ENCODE measurements at regions not wholly inside any gene's neighbourhood (a gene's known extent, or its start where the extent isn't known, plus 50 kb on each side); places are given as distances from the start of the nearest gene placed in this dataset.

GRCh38 chr2:52115750-52116149 is 1083.8 kb upstream of the NRXN1 start:
- DNase-seq (no peak), ATAC-seq (no peak)
- ChIA-PET POLR2A (no interaction called here), CTCF (no interaction called here)
- intact Hi-C loops (cut with DNase I, micrococcal nuclease): no loop called here
- no peak overlapping the region for H3K27ac Mint-ChIP-seq
- no peaks in the 10 kb centered on the region for H3K4me1 Mint-ChIP-seq
- H3K4me3 Mint-ChIP-seq: no peak overlapping the region
- H3K36me3 Mint-ChIP-seq (ENCODE audit: low read depth): no peaks in the 10 kb centered on the region
- H3K27me3 Mint-ChIP-seq: no peaks in the 10 kb centered on the region
- H3K9me3 Mint-ChIP-seq (ENCODE audit: low read depth): peaks cover 10% of the 10 kb centered on the region

- ATAC-seq: no peak
Measured at GRCh38 chr2:52113338-52113737, 1081.4 kb upstream of the NRXN1 start.

DNA sequence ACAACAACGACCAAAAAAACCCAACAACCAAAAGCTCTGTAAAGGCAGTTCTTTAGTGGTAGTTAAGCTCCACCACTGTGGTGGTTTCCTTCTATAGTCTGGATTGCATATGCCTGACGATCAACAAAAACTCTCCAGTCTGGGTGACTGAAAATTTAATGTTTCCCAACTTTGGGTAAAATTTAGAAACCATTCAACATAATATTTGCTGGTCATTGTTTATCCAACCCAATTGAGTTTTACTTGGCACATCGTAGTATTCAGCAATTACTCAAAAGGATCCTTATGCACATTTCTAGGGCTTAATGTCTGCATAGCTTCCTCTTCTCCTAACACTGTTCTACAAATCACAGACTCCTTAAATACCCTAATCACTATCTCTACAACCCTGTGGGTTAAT is 1080.2 kb upstream of the NRXN1 start:
- Mint-ChIP-seq H3K9me3 (ENCODE audit: low read depth) (peaks cover 8% of the 10 kb centered on the region), H3K36me3 (ENCODE audit: low read depth) (no peaks in the 10 kb centered on the region), H3K27me3 (no peaks in the 10 kb centered on the region), H3K4me3 (no peak overlapping the region), H3K27ac (no peak overlapping the region), H3K4me1 (no peaks in the 10 kb centered on the region)
- CTCF ChIA-PET: interaction anchor here (1.0 kb wide), 1 partner anchor 9 kb away, joined by 3 read pairs; no protein-coding TSS in a partner anchor
- ATAC-seq (no peak), DNase-seq (no peak)
- intact Hi-C loops (cut with DNase I, micrococcal nuclease): no loop called here
- POLR2A ChIA-PET: no interaction called here

More at GRCh38 chr2:52113338-52113737, 1081.4 kb upstream of the NRXN1 start:
- CTCF ChIA-PET: no interaction called here
- H3K27ac Mint-ChIP-seq: no peak overlapping the region
- H3K27me3 Mint-ChIP-seq: no peaks in the 10 kb centered on the region
- H3K9me3 Mint-ChIP-seq (ENCODE audit: low read depth): peaks cover 7% of the 10 kb centered on the region
- no peak overlapping the region for H3K4me3 Mint-ChIP-seq
- no peaks in the 10 kb centered on the region for H3K36me3 Mint-ChIP-seq (ENCODE audit: low read depth)
- intact Hi-C loops (cut with DNase I, micrococcal nuclease): no loop called here
- POLR2A ChIA-PET: no interaction called here
- H3K4me1 Mint-ChIP-seq: no peaks in the 10 kb centered on the region
- DNase-seq: no peak

GRCh38 chr2:52107124-52107523 is 1075.2 kb upstream of the NRXN1 start:
- Mint-ChIP-seq H3K36me3 (ENCODE audit: low read depth) (no peaks in the 10 kb centered on the region), H3K4me3 (no peak overlapping the region), H3K4me1 (no peaks in the 10 kb centered on the region), H3K9me3 (ENCODE audit: low read depth) (peaks cover 4% of the 10 kb centered on the region), H3K27me3 (no peaks in the 10 kb centered on the region), H3K27ac (no peak overlapping the region)
- intact Hi-C loops (cut with DNase I, micrococcal nuclease): no loop called here
- no peak for ATAC-seq
- POLR2A ChIA-PET: no interaction called here
- no peak for DNase-seq
- CTCF ChIA-PET: no interaction called here

DNA sequence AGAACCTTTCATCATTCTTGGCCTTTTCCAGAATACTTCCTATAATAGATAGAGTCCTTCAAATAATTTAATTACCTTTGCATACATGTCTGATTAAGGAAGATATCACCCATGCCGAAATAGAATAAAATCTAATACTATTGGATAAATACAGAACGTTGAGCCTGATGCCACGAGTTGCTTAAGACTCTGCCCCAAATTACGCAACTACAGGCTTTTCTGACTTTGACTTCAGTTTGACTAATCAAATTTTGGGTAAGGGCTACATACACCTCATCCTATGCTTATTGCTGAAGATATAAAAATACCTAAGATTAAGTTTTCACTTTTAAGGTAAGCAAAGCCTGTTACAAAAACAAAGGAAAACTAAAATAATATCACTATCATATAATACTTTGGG is 1065.1 kb upstream of the NRXN1 start:
- H3K36me3 Mint-ChIP-seq (ENCODE audit: low read depth): no peaks in the 10 kb centered on the region
- no peak overlapping the region for H3K27ac Mint-ChIP-seq
- H3K4me1 Mint-ChIP-seq: no peaks in the 10 kb centered on the region
- ATAC-seq (no peak), DNase-seq (no peak)
- POLR2A ChIA-PET: no interaction called here
- no peaks in the 10 kb centered on the region for H3K27me3 Mint-ChIP-seq
- intact Hi-C loops (cut with DNase I, micrococcal nuclease): no loop called here
- H3K9me3 Mint-ChIP-seq (ENCODE audit: low read depth): peaks cover 8% of the 10 kb centered on the region
- no peak overlapping the region for H3K4me3 Mint-ChIP-seq
- CTCF ChIA-PET: no interaction called here

- intact Hi-C loops (cut with DNase I, micrococcal nuclease): no loop called here
- H3K27ac Mint-ChIP-seq: no peak overlapping the region
- peaks cover 2% of the 10 kb centered on the region for H3K9me3 Mint-ChIP-seq (ENCODE audit: low read depth)
- no peaks in the 10 kb centered on the region for H3K4me1 Mint-ChIP-seq
- no peaks in the 10 kb centered on the region for H3K36me3 Mint-ChIP-seq (ENCODE audit: low read depth)
- DNase-seq (no peak), ATAC-seq (no peak)
- no peaks in the 10 kb centered on the region for H3K27me3 Mint-ChIP-seq
- ChIA-PET CTCF (no interaction called here), POLR2A (no interaction called here)
- no peak overlapping the region for H3K4me3 Mint-ChIP-seq
Measured at GRCh38 chr2:52084759-52085158, 1052.8 kb upstream of the NRXN1 start.

DNA sequence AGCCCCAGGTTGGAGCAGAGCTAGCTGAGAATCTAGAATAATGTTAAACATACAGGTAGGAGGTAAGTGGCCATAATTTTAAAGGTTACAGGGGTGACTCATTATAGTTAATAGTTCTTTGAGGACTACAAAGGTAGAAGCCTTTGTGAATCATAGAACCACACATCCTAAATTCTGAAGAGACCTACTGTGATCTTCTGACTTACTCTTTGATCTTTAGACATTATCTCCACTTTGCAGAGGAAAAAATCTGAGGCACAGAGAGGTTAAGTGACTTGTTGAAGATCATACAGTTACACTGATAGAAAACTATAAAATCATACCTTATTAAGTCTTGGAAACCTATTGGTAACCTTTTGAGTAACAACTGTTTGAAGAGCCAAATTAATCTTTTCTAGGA is 1051.3 kb upstream of the NRXN1 start:
- no peak overlapping the region for H3K4me3 Mint-ChIP-seq
- ChIA-PET CTCF (no interaction called here), POLR2A (no interaction called here)
- no peak for DNase-seq
- no peak for ATAC-seq
- H3K36me3 Mint-ChIP-seq (ENCODE audit: low read depth): no peaks in the 10 kb centered on the region
- H3K9me3 Mint-ChIP-seq (ENCODE audit: low read depth): peaks cover 3% of the 10 kb centered on the region
- no peaks in the 10 kb centered on the region for H3K4me1 Mint-ChIP-seq
- intact Hi-C loops (cut with DNase I, micrococcal nuclease): no loop called here
- no peak overlapping the region for H3K27ac Mint-ChIP-seq
- no peaks in the 10 kb centered on the region for H3K27me3 Mint-ChIP-seq

DNA sequence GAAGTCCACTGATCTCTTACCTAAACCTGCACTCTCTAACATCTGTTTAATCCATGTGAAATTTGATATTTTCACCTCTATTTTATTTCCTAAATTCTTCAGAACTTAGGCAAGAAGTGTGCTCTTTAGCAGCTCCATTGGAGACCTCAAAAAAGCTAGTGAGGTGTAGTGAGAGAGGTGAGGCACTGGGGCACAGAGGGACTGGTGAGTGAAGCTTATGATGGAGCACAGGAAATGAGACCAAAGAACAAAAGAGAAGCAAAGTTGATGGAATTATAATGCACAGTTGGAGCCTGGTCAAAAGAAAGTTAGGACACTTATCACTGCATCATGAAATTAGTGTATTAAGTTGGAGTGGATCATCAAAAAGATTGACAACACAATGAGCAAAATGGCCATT is 1050.7 kb upstream of the NRXN1 start:
- Mint-ChIP-seq H3K27me3 (no peaks in the 10 kb centered on the region), H3K4me3 (no peak overlapping the region), H3K4me1 (no peaks in the 10 kb centered on the region), H3K9me3 (ENCODE audit: low read depth) (peaks cover 4% of the 10 kb centered on the region), H3K27ac (no peak overlapping the region), H3K36me3 (ENCODE audit: low read depth) (no peaks in the 10 kb centered on the region)
- intact Hi-C loops (cut with DNase I, micrococcal nuclease): no loop called here
- POLR2A ChIA-PET: no interaction called here
- CTCF ChIA-PET: no interaction called here
- no peak for ATAC-seq
- no peak for DNase-seq

DNA sequence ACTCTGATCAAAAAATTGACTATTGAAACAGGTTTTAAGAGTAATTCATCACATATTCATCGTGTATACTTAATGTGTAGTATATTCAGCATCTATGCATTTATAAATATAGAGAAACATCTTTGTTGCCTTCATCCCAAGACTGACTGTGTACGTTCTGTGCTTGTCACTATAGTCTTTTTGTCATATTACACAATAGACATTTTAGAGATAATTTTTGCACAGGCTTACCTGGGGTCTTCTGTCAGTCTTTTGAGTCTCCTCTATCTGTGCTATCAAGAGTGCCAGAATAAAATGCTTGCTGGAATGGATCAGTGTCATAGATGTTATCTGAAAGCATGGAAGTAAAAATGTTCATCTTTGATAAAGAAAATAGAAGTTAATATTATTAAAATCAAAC is 1047.7 kb upstream of the NRXN1 start:
- ATAC-seq (no peak), DNase-seq (no peak)
- Mint-ChIP-seq H3K9me3 (ENCODE audit: low read depth) (peaks cover 8% of the 10 kb centered on the region), H3K4me1 (no peaks in the 10 kb centered on the region), H3K27me3 (no peaks in the 10 kb centered on the region), H3K4me3 (no peak overlapping the region), H3K36me3 (ENCODE audit: low read depth) (no peaks in the 10 kb centered on the region), H3K27ac (no peak overlapping the region)
- CTCF ChIA-PET: interaction anchor here (0.6 kb wide), 1 partner anchor 399 kb away, joined by 3 read pairs; no protein-coding TSS in a partner anchor
- POLR2A ChIA-PET: no interaction called here
- intact Hi-C loops (cut with DNase I, micrococcal nuclease): no loop called here

DNA sequence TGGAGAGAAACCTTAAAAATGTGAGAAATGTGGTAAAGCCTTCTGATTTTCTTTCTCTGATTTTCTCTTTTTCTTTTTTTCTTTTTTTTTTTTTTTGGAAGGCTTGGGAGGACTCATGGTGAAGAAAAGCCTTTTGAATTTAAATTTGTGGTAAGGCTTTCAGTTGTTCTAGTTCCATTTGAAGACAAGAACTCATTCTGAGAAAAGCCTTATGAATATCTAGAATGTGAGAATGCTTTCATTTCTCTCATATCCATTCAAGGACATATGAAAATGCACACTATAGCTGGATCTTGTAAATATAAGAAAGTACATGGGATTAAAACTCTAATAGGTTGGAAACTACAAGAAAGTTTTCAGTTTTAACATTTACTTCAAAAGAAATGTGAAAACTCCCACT is 1045.2 kb upstream of the NRXN1 start:
- H3K27me3 Mint-ChIP-seq: no peaks in the 10 kb centered on the region
- peaks cover 8% of the 10 kb centered on the region for H3K9me3 Mint-ChIP-seq (ENCODE audit: low read depth)
- POLR2A ChIA-PET: no interaction called here
- H3K4me3 Mint-ChIP-seq: no peak overlapping the region
- H3K36me3 Mint-ChIP-seq (ENCODE audit: low read depth): no peaks in the 10 kb centered on the region
- intact Hi-C loops (cut with DNase I, micrococcal nuclease): no loop called here
- ATAC-seq (no peak), DNase-seq (no peak)
- H3K27ac Mint-ChIP-seq: no peak overlapping the region
- CTCF ChIA-PET: interaction anchor here (0.6 kb wide), 1 partner anchor 11 kb away, joined by 4 read pairs; no protein-coding TSS in a partner anchor
- H3K4me1 Mint-ChIP-seq: no peaks in the 10 kb centered on the region

DNA sequence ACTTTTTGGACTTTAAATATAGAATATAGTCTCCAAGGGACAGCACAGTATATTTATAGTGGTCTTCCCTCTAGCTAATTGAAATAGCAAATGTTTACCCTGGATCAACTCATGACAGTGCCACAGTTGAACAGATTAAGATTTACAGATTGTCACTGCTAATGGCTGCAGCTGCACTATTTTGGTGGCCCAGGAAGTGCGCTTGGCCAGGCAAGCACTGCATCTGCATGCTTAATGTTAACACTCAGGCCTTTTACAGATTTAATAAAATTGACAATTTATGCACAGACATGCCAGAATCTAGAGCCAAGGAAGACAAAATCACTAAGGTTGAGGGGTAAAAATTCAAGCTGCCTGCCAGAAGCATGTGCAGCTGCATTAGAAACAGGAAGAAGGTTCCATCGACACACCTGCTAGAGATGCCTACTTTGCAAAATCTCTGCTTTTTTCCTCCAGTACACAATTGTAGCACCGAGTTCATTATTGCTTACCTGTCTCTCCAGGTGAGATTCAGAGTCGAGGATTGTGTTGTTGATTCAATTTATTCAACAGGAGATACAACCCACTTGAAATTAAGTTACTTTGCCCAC is 1042.3 kb upstream of the NRXN1 start:
- DNase-seq (no peak), ATAC-seq (no peak)
- ChIA-PET CTCF (no interaction called here), POLR2A (no interaction called here)
- Mint-ChIP-seq H3K27ac (no peak overlapping the region), H3K36me3 (ENCODE audit: low read depth) (no peaks in the 10 kb centered on the region), H3K9me3 (ENCODE audit: low read depth) (peaks cover 8% of the 10 kb centered on the region), H3K4me3 (no peak overlapping the region), H3K4me1 (no peaks in the 10 kb centered on the region), H3K27me3 (no peaks in the 10 kb centered on the region)
- intact Hi-C loops (cut with DNase I, micrococcal nuclease): no loop called here

DNA sequence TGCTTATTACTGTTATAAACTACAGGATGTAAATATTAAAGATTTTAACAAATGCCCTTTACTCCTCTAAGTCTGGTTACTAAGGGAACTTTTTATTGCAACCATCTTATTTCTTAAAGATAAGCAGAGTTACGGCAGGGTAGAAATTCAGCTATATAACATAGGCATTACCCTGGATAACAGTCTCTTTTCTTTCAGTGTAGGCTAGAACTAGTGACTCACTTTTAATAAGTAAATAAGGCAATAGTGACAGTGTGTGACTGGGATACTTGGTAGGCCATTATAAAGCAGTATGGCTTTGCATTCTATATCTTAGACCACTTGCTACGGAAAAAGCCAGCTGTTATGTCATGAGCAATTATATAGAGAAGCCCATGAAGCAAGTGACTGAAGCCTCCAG is 1041.0 kb upstream of the NRXN1 start:
- Mint-ChIP-seq H3K4me3 (no peak overlapping the region), H3K27ac (no peak overlapping the region), H3K27me3 (no peaks in the 10 kb centered on the region), H3K4me1 (no peaks in the 10 kb centered on the region), H3K9me3 (ENCODE audit: low read depth) (peaks cover 7% of the 10 kb centered on the region), H3K36me3 (ENCODE audit: low read depth) (no peaks in the 10 kb centered on the region)
- ChIA-PET CTCF (no interaction called here), POLR2A (no interaction called here)
- DNase-seq (no peak), ATAC-seq (no peak)
- intact Hi-C loops (cut with DNase I, micrococcal nuclease): no loop called here

- Mint-ChIP-seq H3K4me3 (no peak overlapping the region), H3K27ac (no peak overlapping the region), H3K36me3 (ENCODE audit: low read depth) (no peaks in the 10 kb centered on the region), H3K4me1 (no peaks in the 10 kb centered on the region), H3K27me3 (no peaks in the 10 kb centered on the region), H3K9me3 (ENCODE audit: low read depth) (peaks cover 3% of the 10 kb centered on the region)
- CTCF ChIA-PET: no interaction called here
- DNase-seq (no peak), ATAC-seq (no peak)
- POLR2A ChIA-PET: no interaction called here
- intact Hi-C loops (cut with DNase I, micrococcal nuclease): no loop called here
Measured at GRCh38 chr2:52070665-52071064, 1038.7 kb upstream of the NRXN1 start.

All from activated CD4-positive, alpha-beta T cell treated with anti-CD3 and anti-CD28 coated beads for 36 hours (primary cell).